GM23338 (cell line): ENCODE measurements at regions not wholly inside any gene's neighbourhood (a gene's known extent, or its start where the extent isn't known, plus 50 kb on each side); places are given as distances from the start of the nearest gene placed in this dataset.

Experiments
- ATAC-seq: fragments of 200-7000 bp; cut with Tn5 transposase; 3 replicates; pipeline ENCODE4 v1.9.1; 2020
- DNase-seq: peaks from one replicate; pipeline ENCODE4 v3.0.0-alpha.2; 2015; ENCODE audit warnings: low spot score
- H2AFZ ChIP-seq: fragments of 200-600 bp; sonication (generic); 2 replicates; pipeline ENCODE4 v1.8.0; 2016; ENCODE audit warnings: antibody characterized with exemption, mild to moderate bottlenecking, moderate library complexity
- H3F3A ChIP-seq: fragments of 200-600 bp; sonication (generic); replicated peaks from 2 replicates; pipeline ENCODE4 v1.8.0; 2017; ENCODE audit warnings: antibody characterized with exemption, mixed run types, low read depth
- H3K27ac ChIP-seq: fragments of 200-600 bp; sonication (generic); 2 replicates; pipeline ENCODE4 v1.6.1; 2016; ENCODE audit warnings: low read depth
- H3K27me3 ChIP-seq: fragments of 200-600 bp; sonication (generic); 2 replicates; pipeline ENCODE4 v1.8.0; 2016; ENCODE audit warnings: mild to moderate bottlenecking, mixed run types, moderate library complexity; ENCODE audit not compliant: insufficient read depth
- H3K36me3 ChIP-seq: fragments of 200-600 bp; sonication (generic); 2 replicates; pipeline ENCODE4 v1.8.0; 2016; ENCODE audit warnings: mild to moderate bottlenecking; ENCODE audit not compliant: insufficient read depth
- H3K4me1 ChIP-seq: fragments of 200-600 bp; sonication (generic); 2 replicates; pipeline ENCODE4 v1.8.0; 2016; ENCODE audit warnings: mild to moderate bottlenecking, moderate library complexity; ENCODE audit not compliant: insufficient read depth
- H3K4me2 ChIP-seq: fragments of 200-600 bp; sonication (generic); 2 replicates; pipeline ENCODE4 v1.7.1; 2017; ENCODE audit warnings: mixed run types
- H3K4me3 ChIP-seq: fragments of 200-600 bp; sonication (generic); 2 replicates; pipeline ENCODE4 v1.6.1; 2016; ENCODE audit warnings: mixed run types
- H3K79me2 ChIP-seq: fragments of 200-600 bp; sonication (generic); replicated peaks from 2 replicates; pipeline ENCODE4 v1.8.0; 2017; ENCODE audit warnings: mild to moderate bottlenecking; ENCODE audit not compliant: insufficient read depth
- H3K9me2 ChIP-seq: fragments of 200-600 bp; sonication (generic); 2 replicates; pipeline ENCODE4 v1.8.0; 2017; ENCODE audit not compliant: insufficient read depth
- H4K20me1 ChIP-seq: fragments of 200-600 bp; sonication (generic); replicated peaks from 2 replicates; pipeline ENCODE4 v1.8.0; 2017; ENCODE audit warnings: mild to moderate bottlenecking; ENCODE audit not compliant: insufficient read depth
- H3K27ac Mint-ChIP-seq: 2 replicates; pipeline ENCODE4 v1.8.0; 2020; ENCODE audit warnings: inconsistent platforms, mild to moderate bottlenecking, moderate library complexity, mixed read lengths
- H3K27me3 Mint-ChIP-seq: 3 replicates; pipeline ENCODE4 v1.8.0; 2022; ENCODE audit warnings: low read depth, mild to moderate bottlenecking, moderate library complexity, mixed read lengths, inconsistent platforms; ENCODE audit not compliant: insufficient read depth, poor library complexity
- H3K36me3 Mint-ChIP-seq: 3 replicates; pipeline ENCODE4 v1.8.0; 2021; ENCODE audit warnings: low read depth, mild to moderate bottlenecking, inconsistent platforms, moderate library complexity, mixed read lengths
- H3K4me1 Mint-ChIP-seq: 3 replicates; pipeline ENCODE4 v1.8.0; 2020; ENCODE audit warnings: mild to moderate bottlenecking, inconsistent platforms, mixed read lengths
- H3K4me3 Mint-ChIP-seq: 3 replicates; pipeline ENCODE4 v1.8.0; 2021; ENCODE audit warnings: moderate library complexity, mild to moderate bottlenecking, inconsistent platforms, mixed read lengths
- H3K9me3 Mint-ChIP-seq: 3 replicates; pipeline ENCODE4 v1.8.0; 2020; ENCODE audit warnings: moderate library complexity, mild to moderate bottlenecking, inconsistent platforms, mixed read lengths
- EZH2 ChIP-seq: fragments of 200-600 bp; sonication (generic); IDR thresholded peaks from one replicate; pipeline ENCODE4 v1.8.0; 2017; ENCODE audit warnings: antibody characterized with exemption, mild to moderate bottlenecking, low read depth; ENCODE audit not compliant: unreplicated experiment
- ZNF462 ChIP-seq: fragments of 250-450 bp; sonication (Bioruptor Pico); IDR thresholded peaks from 2 replicates; pipeline ENCODE4 v1.5.0; 2020; ENCODE audit warnings: mild to moderate bottlenecking, moderate library complexity

DNA sequence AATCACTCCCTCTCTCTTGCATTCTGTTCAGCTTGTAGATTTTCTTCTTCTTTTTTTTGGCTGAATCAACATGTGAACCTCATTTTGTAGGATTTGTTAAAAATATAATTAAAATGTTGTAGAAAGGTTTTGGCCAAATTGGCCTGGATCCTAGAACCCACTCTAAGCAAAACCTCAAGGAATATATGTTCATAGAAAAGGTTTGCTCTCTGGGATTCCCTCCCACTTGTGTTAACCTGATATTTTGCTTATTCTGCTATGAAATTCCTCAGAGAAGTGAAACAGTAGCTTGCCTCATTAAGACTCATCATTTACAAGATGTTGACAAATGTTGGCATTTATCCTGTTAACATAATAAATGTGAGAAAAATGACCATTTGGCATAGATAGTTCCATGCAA, 456.7 kb downstream of the TMEM182 start:
- H3K4me1 Mint-ChIP-seq, result peaks cover 3% of the 10 kb centered on the region; the same call in 1 of the 3 replicates
- no peak for ATAC-seq

More for the DNA sequence above, 456.7 kb downstream of the TMEM182 start:
- Histone ChIP-seq H3K9me2 (no peaks in the 10 kb centered on the region), H3K4me2 (no peak overlapping the region), H2AFZ (no peak overlapping the region), H3K27me3 (no peaks in the 10 kb centered on the region), H3K27ac (no peak overlapping the region), H3K79me2 (no peaks in the 10 kb centered on the region), H4K20me1 (no peaks in the 10 kb centered on the region), H3F3A (no peaks in the 10 kb centered on the region), H3K4me1 (no peaks in the 10 kb centered on the region), H3K4me3 (no peak overlapping the region), H3K36me3 (no peaks in the 10 kb centered on the region)
- Mint-ChIP-seq H3K4me3 (no peak overlapping the region), H3K27ac (no peak overlapping the region), H3K36me3 (no peaks in the 10 kb centered on the region), H3K27me3 (no peaks in the 10 kb centered on the region), H3K9me3 (no peaks in the 10 kb centered on the region)
- no peak for DNase-seq
- TF ChIP-seq ZNF462 (CRISPR knock-in tag) (no peak), EZH2 (no peak)
